Aorta (tissue), 5 donors: ENCODE measurements at regions not wholly inside any gene's neighbourhood (a gene's known extent, or its start where the extent isn't known, plus 50 kb on each side); places are given as distances from the start of the nearest gene placed in this dataset.

ENCODE experiments used
- ATAC-seq: fragments of 200-7000 bp; cut with Tn5 transposase; one replicate; pipeline ENCODE4 v1.9.1; 2022; ENCODE audit warnings: moderate library complexity; ENCODE audit not compliant: low FRiP score
- DNase-seq, 2 donors: peaks; one replicate each; pipeline ENCODE4 v3.0.0-alpha.2; 2020
- H3K27ac ChIP-seq, 2 donors: one replicate each; pipeline ENCODE4 v1.5.1; 2013; ENCODE audit warnings: low read length in 2 of 2, mild to moderate bottlenecking in 2 of 2, moderate library complexity in 2 of 2, control low read depth in 1 of 2, inconsistent platforms in 1 of 2, low read depth in 1 of 2
- H3K27me3 ChIP-seq, 2 donors: one replicate each; pipeline ENCODE4 v1.6.1; 2013; ENCODE audit warnings: control low read depth in 1 of 2, low read length in 1 of 2, mild to moderate bottlenecking in 1 of 2, moderate library complexity in 1 of 2; ENCODE audit not compliant: insufficient read depth in 2 of 2, control insufficient read depth in 1 of 2
- H3K36me3 ChIP-seq, 2 donors: one replicate each; pipeline ENCODE4 v1.6.1; 2013; ENCODE audit warnings: control low read depth in 1 of 2, low read length in 1 of 2, mild to moderate bottlenecking in 1 of 2; ENCODE audit not compliant: insufficient read depth in 2 of 2, control insufficient read depth in 1 of 2
- H3K4me1 ChIP-seq, 2 donors: one replicate each; pipeline ENCODE4 v1.6.1; 2013; ENCODE audit warnings: low read length in 2 of 2, control low read depth in 1 of 2, mild to moderate bottlenecking in 1 of 2, moderate library complexity in 1 of 2; ENCODE audit not compliant: insufficient read depth in 2 of 2, control insufficient read depth in 1 of 2
- H3K4me3 ChIP-seq, 2 donors: one replicate each; pipeline ENCODE4 v1.5.1; 2013; ENCODE audit warnings: low read length in 2 of 2, control low read depth in 1 of 2, mild to moderate bottlenecking in 1 of 2
- H3K9me3 ChIP-seq: one replicate; pipeline ENCODE4 v1.6.1; 2013; ENCODE audit warnings: mild to moderate bottlenecking, low read length; ENCODE audit not compliant: control insufficient read depth
- WGBS, 2 donors: extraction: QIAGEN DNeasy Blood & Tissue Kit; methylation state at CpG; one replicate each; pipeline ENCODE4 v1.1.7; 2013; 5-methylcytosine and 5-hydroxymethylcytosine counted together
- intact Hi-C, 2 donors: fragments of 100-400 bp; cut with DNase I; formaldehyde crosslinking; loops; one replicate each; pipeline versions ENCODE4 v1.14.2 to v1.15.0; 2022
- donor health status: healthy with polysubstance abuse.
- donor health status: Bipolar disorder and iron deficiency.
- donor health status: DM: no; HTN: no; CAD: no.
- donor health status: DM: no; HTN: no; CAD: no.
- donor health status: DM: yes; HTN: yes; CAD: no.

DNA sequence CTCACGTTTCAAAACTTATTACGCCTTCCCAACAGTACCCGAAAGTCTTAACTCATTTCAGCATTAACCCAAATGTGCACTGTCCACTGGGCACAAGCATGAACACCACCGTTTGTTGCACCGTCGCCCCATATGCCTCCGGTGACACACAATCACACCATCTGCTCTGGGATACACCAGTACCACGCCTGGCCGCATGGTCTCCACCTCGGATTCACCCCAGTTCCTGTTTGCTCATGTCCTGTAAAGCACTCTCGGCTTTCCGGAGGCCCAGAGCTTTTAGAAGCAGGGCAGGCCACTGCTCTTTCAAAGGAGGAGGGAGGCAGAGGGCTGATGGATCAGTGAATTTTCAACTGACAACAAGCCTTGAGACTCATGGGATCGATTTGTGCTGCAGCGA lies 1570.0 kb upstream of the DEFB115 start:
- 80 to 81% methylated on average over 14 of the region's 14 CpGs for WGBS, 2 donors
- H3K27ac ChIP-seq = no peak overlapping the region
- ATAC-seq = no peak
- no peaks in the 10 kb centered on the region for H3K36me3 ChIP-seq
- H3K4me1 ChIP-seq = no peaks in the 10 kb centered on the region
- H3K4me3 ChIP-seq = no peak overlapping the region
- H3K27me3 ChIP-seq = no peaks in the 10 kb centered on the region
- H3K9me3 ChIP-seq = no peaks in the 10 kb centered on the region
- intact Hi-C loops = no loop called here
- DNase-seq = no peak

GRCh38 chr20:29689411-29690225 lies 1567.8 kb upstream of the DEFB115 start:
- DNase-seq (peak in 1 of 2 donors; percentile 70), ATAC-seq (no peak)
- Histone ChIP-seq H3K27ac (no peak overlapping the region), H3K36me3 (no peaks in the 10 kb centered on the region), H3K4me1 (no peaks in the 10 kb centered on the region), H3K4me3 (no peak overlapping the region), H3K9me3 (no peaks in the 10 kb centered on the region), H3K27me3 (no peaks in the 10 kb centered on the region)
- intact Hi-C loops = no loop called here
- 40 to 60% methylated on average over 48 of the region's 48 CpGs for WGBS, 2 donors

GRCh38 chr20:29690274-29690673 lies 1567.2 kb upstream of the DEFB115 start:
- no peaks in the 10 kb centered on the region for H3K9me3 ChIP-seq
- intact Hi-C loops = no loop called here
- WGBS, 2 donors = 87 to 90% methylated on average over 19 of the region's 19 CpGs

DNA sequence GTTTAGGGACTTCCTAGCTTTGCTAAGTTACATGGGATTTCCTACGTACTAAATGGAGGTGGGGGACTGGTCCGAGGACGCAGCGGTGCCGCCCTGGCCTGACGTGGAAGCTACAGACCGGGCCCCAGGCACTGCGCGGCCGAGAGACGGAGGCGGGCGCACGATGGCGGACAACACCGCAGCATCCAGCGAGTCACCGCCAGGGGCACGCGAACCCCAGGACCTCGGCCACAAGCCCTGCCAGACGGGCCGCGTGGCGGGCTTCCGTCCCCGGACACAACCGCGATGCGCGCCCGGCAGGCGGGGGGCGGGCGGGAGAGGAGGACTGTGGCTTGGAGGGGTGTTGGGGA lies 1516.9 kb upstream of the DEFB115 start:
- intact Hi-C loops = no loop called here
- H3K27ac ChIP-seq = no peak overlapping the region
- no peaks in the 10 kb centered on the region for H3K4me1 ChIP-seq
- H3K9me3 ChIP-seq = peaks cover 3% of the 10 kb centered on the region
- no peak overlapping the region for H3K4me3 ChIP-seq
- no peak for ATAC-seq
- H3K27me3 ChIP-seq = no peaks in the 10 kb centered on the region
- WGBS, 2 donors = 27 to 51% methylated on average over 21 to 35 of the region's 35 CpGs
- peak in 1 of 2 donors; percentile 55 for DNase-seq
- no peaks in the 10 kb centered on the region for H3K36me3 ChIP-seq

More at GRCh38 chr20:29690274-29690673, 1567.2 kb upstream of the DEFB115 start:
- no peaks in the 10 kb centered on the region for H3K27me3 ChIP-seq
- H3K27ac ChIP-seq = no peak overlapping the region
- no peaks in the 10 kb centered on the region for H3K36me3 ChIP-seq
- no peaks in the 10 kb centered on the region for H3K4me1 ChIP-seq
- ATAC-seq (no peak), DNase-seq (no peak)
- no peak overlapping the region for H3K4me3 ChIP-seq

- 35 to 65% methylated on average over 26 to 51 of the region's 51 CpGs for WGBS, 2 donors
Measured at GRCh38 chr20:29740951-29741593, 1516.4 kb upstream of the DEFB115 start.

DNA sequence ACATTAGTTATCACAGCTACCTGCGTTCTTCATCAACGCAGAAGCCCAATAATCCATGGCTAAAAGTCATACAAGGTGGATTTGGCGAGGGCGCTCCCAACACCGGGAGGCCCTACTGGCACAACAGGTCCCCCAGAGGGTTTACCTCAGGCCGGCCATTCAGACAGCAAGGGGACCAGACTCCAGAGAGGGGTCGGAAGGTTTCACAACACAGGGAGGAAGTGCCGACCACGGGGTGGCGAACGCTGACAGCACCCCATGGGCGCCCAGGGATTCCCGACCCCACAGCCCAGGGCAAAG lies 1515.9 kb upstream of the DEFB115 start:
- no peak overlapping the region for H3K4me3 ChIP-seq
- H3K9me3 ChIP-seq = peaks cover 3% of the 10 kb centered on the region
- no peaks in the 10 kb centered on the region for H3K36me3 ChIP-seq
- no peaks in the 10 kb centered on the region for H3K27me3 ChIP-seq
- no peaks in the 10 kb centered on the region for H3K4me1 ChIP-seq
- intact Hi-C loops = no loop called here
- ATAC-seq = no peak
- 31 to 56% methylated on average over 13 of the region's 13 CpGs for WGBS, 2 donors
- no peak for DNase-seq
- H3K27ac ChIP-seq = no peak overlapping the region

More at GRCh38 chr20:29740951-29741593, 1516.4 kb upstream of the DEFB115 start:
- Histone ChIP-seq H3K27me3 (no peaks in the 10 kb centered on the region), H3K4me1 (no peaks in the 10 kb centered on the region), H3K27ac (no peak overlapping the region), H3K36me3 (no peaks in the 10 kb centered on the region), H3K9me3 (peaks cover 3% of the 10 kb centered on the region), H3K4me3 (no peak overlapping the region)
- ATAC-seq (peak; percentile 15), DNase-seq (peak in 1 of 2 donors; percentile 61)
- intact Hi-C loops = no loop called here

GRCh38 chr20:29741894-29742698 lies 1515.4 kb upstream of the DEFB115 start:
- Histone ChIP-seq H3K27ac (no peak overlapping the region), H3K9me3 (peaks cover 3% of the 10 kb centered on the region), H3K4me3 (no peak overlapping the region), H3K4me1 (no peaks in the 10 kb centered on the region), H3K36me3 (no peaks in the 10 kb centered on the region), H3K27me3 (no peaks in the 10 kb centered on the region)
- DNase-seq (peak in 1 of 2 donors; percentile 70), ATAC-seq (peak; percentile 68)
- 35 to 58% methylated on average over 54 to 88 of the region's 88 CpGs for whole genome bisulfite sequencing, 2 donors
- intact Hi-C loops = no loop called here

DNA sequence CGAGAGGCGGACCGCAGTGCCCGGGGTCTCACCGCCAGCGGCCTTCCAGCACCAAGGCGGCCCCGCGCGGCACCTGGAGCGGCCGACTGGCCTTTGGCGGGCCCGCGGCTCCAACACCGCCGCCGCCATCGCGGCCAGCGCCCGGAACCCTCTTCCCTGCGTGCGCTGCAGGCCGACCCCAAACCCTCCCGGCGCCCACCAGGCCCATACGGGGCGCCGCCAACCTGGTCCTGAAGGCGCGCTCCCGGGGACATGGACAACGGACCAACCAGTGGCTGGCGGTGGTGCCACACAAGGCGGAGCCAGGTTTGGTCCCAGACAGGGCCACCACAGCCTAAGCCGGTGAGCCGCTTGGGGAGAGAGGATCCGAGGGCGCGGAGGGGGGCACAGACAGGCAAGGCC lies 1514.8 kb upstream of the DEFB115 start:
- ATAC-seq (no peak), DNase-seq (peak in 1 of 2 donors; percentile 65)
- 29 to 52% methylated on average over 41 of the region's 41 CpGs for WGBS, 2 donors
- Histone ChIP-seq H3K4me3 (no peak overlapping the region), H3K4me1 (no peaks in the 10 kb centered on the region), H3K27ac (no peak overlapping the region), H3K36me3 (no peaks in the 10 kb centered on the region), H3K27me3 (no peaks in the 10 kb centered on the region), H3K9me3 (peaks cover 3% of the 10 kb centered on the region)
- intact Hi-C loops = no loop called here
